ENCODE measurements at regions not wholly inside any gene's neighbourhood (a gene's known extent, or its start where the extent isn't known, plus 50 kb on each side); places are given as distances from the start of the nearest gene placed in this dataset.
"Not testable (repeated sequence)": the region's sequence is repeated elsewhere in the genome, so short reads cannot be mapped to it uniquely, and the experiment has no call there.

DNA sequence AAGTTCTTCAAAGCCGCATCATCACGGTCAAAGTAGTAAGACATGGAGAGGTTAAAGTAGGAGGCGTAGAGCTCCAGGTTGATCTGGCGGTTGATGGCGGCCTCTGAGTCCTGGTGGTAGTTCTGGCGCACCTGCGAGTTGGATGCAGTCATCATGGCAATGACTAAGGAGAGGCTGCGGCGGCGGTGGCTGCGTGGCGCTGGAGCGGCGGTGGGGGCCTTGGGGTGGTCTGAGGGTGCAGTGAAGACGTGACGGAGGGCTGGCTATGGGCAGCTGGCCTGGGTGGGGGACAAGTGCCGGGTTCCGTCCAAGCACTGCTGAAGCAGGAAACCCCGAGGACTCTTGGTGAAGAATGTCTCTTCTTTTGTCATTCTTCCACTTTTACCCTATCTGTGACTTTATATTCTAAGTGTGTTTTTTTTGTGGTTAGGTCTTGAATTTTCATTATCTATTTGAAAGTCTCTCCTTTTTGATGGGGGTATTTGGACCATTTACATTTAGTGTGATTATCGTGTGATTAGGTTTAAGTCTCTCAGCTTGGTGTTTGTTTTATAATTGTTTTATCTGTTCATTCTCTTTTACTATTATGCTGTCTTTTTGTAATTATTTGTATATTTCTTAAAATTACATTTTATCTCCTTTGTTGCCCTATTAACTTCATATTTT, 94.6 kb downstream of the TFAP2B start:
- ATAC-seq (no peak), DNase-seq (peak in 1 of 5 donors; percentile 51)
- intact Hi-C loops (cut with DNase I): no loop called here
- Histone ChIP-seq H3K9me3 (peaks cover 0 to 15% (median 5%) of the 10 kb centered on the region in 12 donors), H3K4me3 (no peak overlapping the region), H3K27ac (no peak overlapping the region), H3K36me3 (no peaks in the 10 kb centered on the region), H3K4me1 (no peaks in the 10 kb centered on the region), H3K27me3 (no peaks in the 10 kb centered on the region)
- TF ChIP-seq, protein P1, sequence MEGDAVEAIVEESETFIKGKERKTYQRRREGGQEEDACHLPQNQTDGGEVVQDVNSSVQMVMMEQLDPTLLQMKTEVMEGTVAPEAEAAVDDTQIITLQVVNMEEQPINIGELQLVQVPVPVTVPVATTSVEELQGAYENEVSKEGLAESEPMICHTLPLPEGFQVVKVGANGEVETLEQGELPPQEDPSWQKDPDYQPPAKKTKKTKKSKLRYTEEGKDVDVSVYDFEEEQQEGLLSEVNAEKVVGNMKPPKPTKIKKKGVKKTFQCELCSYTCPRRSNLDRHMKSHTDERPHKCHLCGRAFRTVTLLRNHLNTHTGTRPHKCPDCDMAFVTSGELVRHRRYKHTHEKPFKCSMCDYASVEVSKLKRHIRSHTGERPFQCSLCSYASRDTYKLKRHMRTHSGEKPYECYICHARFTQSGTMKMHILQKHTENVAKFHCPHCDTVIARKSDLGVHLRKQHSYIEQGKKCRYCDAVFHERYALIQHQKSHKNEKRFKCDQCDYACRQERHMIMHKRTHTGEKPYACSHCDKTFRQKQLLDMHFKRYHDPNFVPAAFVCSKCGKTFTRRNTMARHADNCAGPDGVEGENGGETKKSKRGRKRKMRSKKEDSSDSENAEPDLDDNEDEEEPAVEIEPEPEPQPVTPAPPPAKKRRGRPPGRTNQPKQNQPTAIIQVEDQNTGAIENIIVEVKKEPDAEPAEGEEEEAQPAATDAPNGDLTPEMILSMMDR (IDR thresholded peaks at IDR 0.05): no peak
- no peak for TF ChIP-seq POLR2A (IDR thresholded peaks at IDR 0.05)
- 93 to 95% (median 94%) methylated on average over 20 of the region's 20 CpGs for WGBS, 4 donors

DNA sequence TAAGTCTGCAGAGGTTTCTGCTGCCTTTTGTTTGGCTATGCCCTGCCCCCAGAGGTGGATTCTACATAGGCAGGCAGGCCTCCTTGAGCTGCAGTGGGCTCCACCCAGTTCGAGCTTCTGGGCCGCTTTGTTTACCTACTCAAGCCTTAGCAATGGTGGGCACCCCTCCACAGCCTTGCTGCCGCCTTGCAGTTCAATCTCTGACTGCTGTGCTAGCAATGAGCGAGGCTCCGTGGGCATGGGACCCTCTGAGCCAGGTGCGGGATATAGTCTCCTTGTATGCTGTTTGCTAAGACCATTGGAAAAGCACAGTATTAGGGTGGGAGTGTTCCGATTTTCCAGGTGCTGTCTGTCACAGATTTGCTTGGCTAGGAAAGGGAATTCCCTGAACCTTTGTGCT, 102.7 kb downstream of the TFAP2B start:
- H3K27me3 ChIP-seq; H3K4me3 ChIP-seq; DNase-seq; H3K36me3 ChIP-seq; intact Hi-C loops (cut with DNase I); ATAC-seq; H3K4me1 ChIP-seq; H3K27ac ChIP-seq: not testable (repeated sequence)
- H3K9me3 ChIP-seq: peaks cover 0 to 19% (median 9%) of the 10 kb centered on the region in 12 donors
- 91 to 100% (median 95%) methylated on average over 3 to 7 of the region's 7 CpGs for WGBS, 4 donors

DNA sequence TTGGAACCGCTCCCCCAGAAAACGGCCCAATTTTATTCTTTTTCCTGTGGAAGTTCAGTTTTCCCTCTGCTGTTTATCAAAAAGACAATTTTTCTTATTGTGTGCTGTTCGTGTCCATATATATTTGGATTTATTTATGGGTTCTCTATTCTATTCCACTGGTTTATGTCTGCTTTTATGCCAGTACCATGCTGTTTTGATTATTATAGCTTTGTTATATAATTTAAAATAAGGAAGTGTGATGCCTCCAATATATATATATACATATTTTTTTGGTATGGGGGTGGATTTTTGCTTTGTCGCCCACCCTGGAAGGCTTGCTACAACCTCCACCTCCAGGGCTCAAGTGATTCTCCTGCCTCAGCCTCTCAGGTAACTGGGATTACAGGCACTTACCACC, 103.3 kb downstream of the TFAP2B start:
- 92 to 94% (median 93%) methylated on average over 4 of the region's 4 CpGs for WGBS, 4 donors
- H3K36me3 ChIP-seq: no peaks in the 10 kb centered on the region
- intact Hi-C loops (cut with DNase I): no loop called here
- ATAC-seq (no peak), DNase-seq (no peak)
- peaks cover 0 to 19% (median 9%) of the 10 kb centered on the region in 12 donors for H3K9me3 ChIP-seq
- no peak overlapping the region for H3K4me3 ChIP-seq
- no peak for TF ChIP-seq POLR2A (IDR thresholded peaks at IDR 0.05)
- TF ChIP-seq, protein P1 (IDR thresholded peaks at IDR 0.05): no peak
- H3K27me3 ChIP-seq: no peaks in the 10 kb centered on the region
- no peaks in the 10 kb centered on the region for H3K4me1 ChIP-seq
- H3K27ac ChIP-seq: no peak overlapping the region

DNA sequence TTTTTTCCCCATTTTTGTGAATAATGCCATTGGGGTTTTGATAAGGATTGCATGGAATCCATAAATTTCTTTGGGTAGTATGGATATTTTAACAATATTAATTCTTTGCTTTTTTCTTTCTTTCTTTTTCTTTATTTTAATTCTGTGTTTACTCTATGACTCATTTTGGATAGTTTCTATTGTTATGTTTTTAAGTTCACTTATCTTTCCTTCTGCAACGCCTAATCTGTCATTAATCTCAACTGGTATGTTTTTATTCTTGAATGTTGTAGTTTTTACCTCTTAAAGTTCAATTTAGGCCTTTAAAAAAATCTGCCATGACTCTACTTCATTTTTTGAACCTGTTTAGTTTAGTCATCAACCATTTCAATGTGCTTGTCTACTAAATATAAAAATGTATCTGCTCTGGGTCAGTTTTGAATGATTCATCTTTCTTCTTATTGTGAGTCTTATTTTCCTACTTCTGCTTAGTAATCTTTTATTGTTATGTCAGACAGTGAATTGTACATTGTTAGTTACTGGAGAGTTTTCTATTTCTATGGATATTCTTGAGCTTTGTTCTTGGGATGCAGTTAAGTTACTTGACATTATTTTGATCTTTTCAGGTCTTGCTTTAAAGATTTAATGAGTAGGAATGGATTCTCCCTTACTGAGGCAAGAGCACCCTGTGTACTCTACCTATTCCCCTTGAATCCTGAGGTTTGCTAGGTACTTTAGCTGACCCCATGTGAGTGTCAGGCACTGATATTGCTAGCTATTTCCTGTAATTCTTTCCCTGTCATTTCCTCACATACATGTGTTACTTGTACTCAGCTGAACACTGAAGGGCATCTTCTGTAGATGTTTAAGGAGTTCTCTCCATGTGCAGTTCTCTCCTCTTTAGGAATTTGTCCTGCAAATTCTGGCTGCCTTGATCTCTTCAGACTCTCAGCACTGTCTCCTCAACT, 104.2 kb downstream of the TFAP2B start:
- H3K27ac ChIP-seq: no peak overlapping the region

More for the DNA sequence above, 104.2 kb downstream of the TFAP2B start:
- intact Hi-C loops (cut with DNase I): no loop called here
- DNase-seq (no peak), ATAC-seq (no peak)
- H3K9me3 ChIP-seq: peaks cover 0 to 19% (median 9%) of the 10 kb centered on the region in 12 donors
- H3K4me1 ChIP-seq: no peaks in the 10 kb centered on the region
- WGBS, 4 donors: 0 to 23% (median 0%) methylated on average over 1 of the region's 1 CpG
- H3K4me3 ChIP-seq: no peak overlapping the region
- no peaks in the 10 kb centered on the region for H3K36me3 ChIP-seq
- no peaks in the 10 kb centered on the region for H3K27me3 ChIP-seq
- TF ChIP-seq POLR2A (IDR thresholded peaks at IDR 0.05): no peak
- TF ChIP-seq, protein P1 (IDR thresholded peaks at IDR 0.05): no peak

Measured in heart left ventricle (tissue), 16 donors.